Tibial nerve (tissue), 4 donors: ENCODE measurements at regions not wholly inside any gene's neighbourhood (a gene's known extent, or its start where the extent isn't known, plus 50 kb on each side); places are given as distances from the start of the nearest gene placed in this dataset.

Experiments
- DNase-seq, 2 donors: peaks; one replicate each; pipeline ENCODE4 v3.0.0-alpha.2; 2019; ENCODE audit warnings: low spot score in 2 of 2
- H3K27ac ChIP-seq, 4 donors: fragments of 200-600 bp; sonication (generic) in 3 of 4; one replicate each; pipeline ENCODE4 v1.5.1; 2017 to 2019; ENCODE audit warnings: mild to moderate bottlenecking in 1 of 4
- H3K27me3 ChIP-seq, 2 donors: fragments of 200-600 bp; sonication (generic) in 1 of 2; one replicate each; pipeline versions ENCODE4 v1.5.1 to v1.6.0; 2017 to 2019
- H3K36me3 ChIP-seq, 3 donors: fragments of 200-600 bp; sonication (generic); one replicate each; pipeline ENCODE4 v1.5.1; 2018 to 2019
- H3K4me1 ChIP-seq, 4 donors: fragments of 200-600 bp; sonication (generic) in 3 of 4; one replicate each; pipeline ENCODE4 v1.5.1; 2017 to 2019
- H3K4me3 ChIP-seq, 4 donors: fragments of 200-600 bp; sonication (generic) in 3 of 4; one replicate each; pipeline ENCODE4 v1.5.1; 2017 to 2019; ENCODE audit warnings: mild to moderate bottlenecking in 1 of 4, moderate library complexity in 1 of 4
- H3K9me3 ChIP-seq, 4 donors: fragments of 200-600 bp; sonication (generic) in 3 of 4; one replicate each; pipeline ENCODE4 v1.5.1; 2017 to 2019
- CTCF ChIP-seq, 5 experiments: fragments of 200-600 bp in 3 of 5; fragments of 450-650 bp in 2 of 5; sonication (generic) in 3 of 5; IDR thresholded peaks; one replicate each; pipeline ENCODE4 v1.5.1; 2016 to 2019; ENCODE audit warnings: antibody characterized with exemption in 5 of 5, mild to moderate bottlenecking in 3 of 5, moderate library complexity in 2 of 5
- EP300 ChIP-seq, 2 donors: sonication (generic); formaldehyde crosslinking; IDR thresholded peaks; one replicate each; pipeline ENCODE4 v1.6.1; 2017; ENCODE audit warnings: antibody characterized with exemption in 2 of 2, mild to moderate bottlenecking in 1 of 2
- POLR2A ChIP-seq, 2 donors: fragments of 450-650 bp; IDR thresholded peaks; one replicate each; pipeline ENCODE4 v1.6.1; 2017; ENCODE audit warnings: antibody characterized with exemption in 2 of 2, mild to moderate bottlenecking in 2 of 2, moderate library complexity in 2 of 2
- WGBS, 2 donors: methylation state at CpG; one replicate each; pipeline ENCODE4 v1.1.5; 2018; 5-methylcytosine and 5-hydroxymethylcytosine counted together

- 94 to 97% methylated on average over 1 of the region's 1 CpG for WGBS, 2 donors
- H3K36me3 ChIP-seq: no peaks in the 10 kb centered on the region
- no peak for TF ChIP-seq POLR2A (IDR thresholded peaks at IDR 0.05)
- TF ChIP-seq EP300 (IDR thresholded peaks at IDR 0.05): no peak
- no peak for TF ChIP-seq CTCF (IDR thresholded peaks at IDR 0.05)
- H3K27ac ChIP-seq: no peak overlapping the region
- H3K4me3 ChIP-seq: no peak overlapping the region
- H3K27me3 ChIP-seq: no peaks in the 10 kb centered on the region
- DNase-seq: no peak
- no peaks in the 10 kb centered on the region for H3K4me1 ChIP-seq
- H3K9me3 ChIP-seq: no peaks in the 10 kb centered on the region
Measured at GRCh38 chr5:51958473-51958872, 575.2 kb downstream of the ISL1 start.

- TF ChIP-seq CTCF (IDR thresholded peaks at IDR 0.05): peak in 1 of 5 experiments; percentile 31
- TF ChIP-seq EP300 (IDR thresholded peaks at IDR 0.05): no peak
- H3K27me3 ChIP-seq: no peaks in the 10 kb centered on the region
- DNase-seq: no peak
- no peaks in the 10 kb centered on the region for H3K36me3 ChIP-seq
- H3K9me3 ChIP-seq: no peaks in the 10 kb centered on the region
- WGBS, 2 donors: 44 to 50% methylated on average over 2 of the region's 2 CpGs
- H3K4me1 ChIP-seq: no peaks in the 10 kb centered on the region
- no peak overlapping the region for H3K4me3 ChIP-seq
- no peak overlapping the region for H3K27ac ChIP-seq
Measured at GRCh38 chr5:51960617-51961121, 577.4 kb downstream of the ISL1 start.

- H3K4me3 ChIP-seq: no peak overlapping the region
- H3K27ac ChIP-seq: no peak overlapping the region
- no peaks in the 10 kb centered on the region for H3K4me1 ChIP-seq
- H3K9me3 ChIP-seq: no peaks in the 10 kb centered on the region
- no peak for TF ChIP-seq EP300 (IDR thresholded peaks at IDR 0.05)
- no peak for TF ChIP-seq CTCF (IDR thresholded peaks at IDR 0.05)
- TF ChIP-seq POLR2A (IDR thresholded peaks at IDR 0.05): no peak
- DNase-seq: no peak
- no peaks in the 10 kb centered on the region for H3K36me3 ChIP-seq
- WGBS, 2 donors: 75 to 79% methylated on average over 4 of the region's 4 CpGs
- no peaks in the 10 kb centered on the region for H3K27me3 ChIP-seq
Measured at GRCh38 chr5:51961154-51961562, 577.9 kb downstream of the ISL1 start.

- no peak for DNase-seq
- WGBS, 2 donors: 13 to 31% methylated on average over 1 of the region's 1 CpG
- TF ChIP-seq EP300 (IDR thresholded peaks at IDR 0.05) (no peak), POLR2A (IDR thresholded peaks at IDR 0.05) (no peak), CTCF (IDR thresholded peaks at IDR 0.05) (no peak)
- H3K36me3 ChIP-seq: no peaks in the 10 kb centered on the region
- H3K27ac ChIP-seq: no peak overlapping the region
- no peak overlapping the region for H3K4me3 ChIP-seq
- H3K9me3 ChIP-seq: no peaks in the 10 kb centered on the region
- no peaks in the 10 kb centered on the region for H3K4me1 ChIP-seq
- no peaks in the 10 kb centered on the region for H3K27me3 ChIP-seq
Measured at GRCh38 chr5:51968756-51969155, 585.5 kb downstream of the ISL1 start.

- TF ChIP-seq EP300 (IDR thresholded peaks at IDR 0.05): no peak
- TF ChIP-seq POLR2A (IDR thresholded peaks at IDR 0.05): no peak
- TF ChIP-seq CTCF (IDR thresholded peaks at IDR 0.05): no peak
- H3K4me3 ChIP-seq: no peak overlapping the region
- no peaks in the 10 kb centered on the region for H3K9me3 ChIP-seq
- WGBS, 2 donors: 92 to 98% methylated on average over 6 of the region's 6 CpGs
- H3K27me3 ChIP-seq: no peaks in the 10 kb centered on the region
- no peak for DNase-seq
- no peaks in the 10 kb centered on the region for H3K36me3 ChIP-seq
- H3K4me1 ChIP-seq: no peaks in the 10 kb centered on the region
- no peak overlapping the region for H3K27ac ChIP-seq
Measured at GRCh38 chr5:51974834-51975233, 591.6 kb downstream of the ISL1 start.
